ENCODE measurements at regions not wholly inside any gene's neighbourhood (a gene's known extent, or its start where the extent isn't known, plus 50 kb on each side); places are given as distances from the start of the nearest gene placed in this dataset.

DNA sequence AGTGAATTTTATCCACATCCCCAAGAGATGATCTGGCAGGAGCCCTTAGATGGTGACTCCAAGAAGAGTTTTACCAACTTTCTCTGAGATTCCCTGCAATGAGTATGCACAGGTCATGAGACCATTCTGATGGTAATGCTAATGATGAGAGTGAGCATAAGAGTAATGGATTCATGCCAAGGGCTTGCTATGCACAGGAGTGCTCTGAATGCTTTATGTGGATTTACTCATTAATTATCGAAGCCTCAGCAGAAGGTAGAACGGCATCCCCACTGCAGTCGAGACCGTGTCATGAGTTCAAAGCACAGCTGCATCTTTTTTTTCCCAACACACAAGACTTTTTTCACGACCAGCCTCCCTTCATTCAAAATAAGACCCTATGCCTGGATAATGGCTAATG lies 355.0 kb downstream of the RAB28 start:
- WGBS, 2 donors, result 81 to 85% methylated on average over 5 of the region's 5 CpGs
- H3K36me3 ChIP-seq, result no peaks in the 10 kb centered on the region

DNA sequence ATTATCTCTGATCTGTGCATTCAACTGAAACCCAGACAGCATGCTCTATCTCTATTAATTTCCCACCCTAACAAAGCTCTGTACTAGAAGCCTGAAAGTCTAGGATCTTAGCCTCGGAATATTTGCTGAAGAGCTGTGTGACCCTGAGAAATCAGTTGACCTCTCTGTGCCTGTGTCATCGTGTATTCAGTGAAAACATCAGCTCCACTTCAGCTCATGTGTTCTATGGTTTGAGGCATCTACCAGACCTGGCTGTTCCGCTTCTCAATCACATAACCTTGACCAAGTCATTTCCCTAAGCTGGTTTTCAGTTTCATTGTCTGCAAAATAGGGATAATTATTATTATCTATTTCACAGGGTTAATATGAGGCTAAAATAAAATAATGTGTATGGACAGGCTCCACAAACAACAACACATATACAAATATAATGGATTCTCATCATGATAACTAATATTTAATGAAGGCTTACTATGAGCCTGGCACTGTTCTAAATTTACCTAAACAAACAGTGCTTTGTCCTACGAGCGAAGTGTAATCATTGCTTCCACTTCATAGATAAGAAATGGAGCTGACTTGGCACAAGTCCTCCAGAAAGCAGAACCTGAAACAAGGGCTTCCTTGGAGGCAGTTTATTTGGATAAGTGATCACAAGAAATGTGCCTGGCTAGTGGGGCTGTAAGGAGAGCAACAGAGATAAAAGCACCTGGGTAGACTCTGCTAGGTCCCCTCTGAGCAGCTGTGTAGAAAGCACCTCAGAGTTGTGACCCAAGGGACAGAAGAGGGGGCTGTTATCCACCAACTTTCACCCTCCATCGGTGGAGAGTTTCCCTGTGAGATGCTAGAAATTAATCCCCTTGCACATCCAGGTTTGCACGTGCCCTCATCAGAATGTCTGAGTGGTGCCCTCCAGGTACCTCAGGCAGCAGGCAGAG lies 356.9 kb downstream of the RAB28 start:
- WGBS, 2 donors, result 29 to 38% methylated on average over 6 to 7 of the region's 7 CpGs
- ATAC-seq (ENCODE audit: low FRiP score in 2 of 2), result no peak

More for the DNA sequence above, 355.0 kb downstream of the RAB28 start:
- ATAC-seq (ENCODE audit: low FRiP score in 2 of 2) (no peak), DNase-seq (no peak)
- Histone ChIP-seq H3K9me3 (no peaks in the 10 kb centered on the region), H3K4me3 (no peak overlapping the region), H3K27ac (no peak overlapping the region), H3K4me1 (peaks cover 0 to 5% (median 1%) of the 10 kb centered on the region in 4 donors), H3K27me3 (no peaks in the 10 kb centered on the region)
- no peak for TF ChIP-seq POLR2AphosphoS5 (IDR thresholded peaks at IDR 0.05)
- TF ChIP-seq, protein P1, sequence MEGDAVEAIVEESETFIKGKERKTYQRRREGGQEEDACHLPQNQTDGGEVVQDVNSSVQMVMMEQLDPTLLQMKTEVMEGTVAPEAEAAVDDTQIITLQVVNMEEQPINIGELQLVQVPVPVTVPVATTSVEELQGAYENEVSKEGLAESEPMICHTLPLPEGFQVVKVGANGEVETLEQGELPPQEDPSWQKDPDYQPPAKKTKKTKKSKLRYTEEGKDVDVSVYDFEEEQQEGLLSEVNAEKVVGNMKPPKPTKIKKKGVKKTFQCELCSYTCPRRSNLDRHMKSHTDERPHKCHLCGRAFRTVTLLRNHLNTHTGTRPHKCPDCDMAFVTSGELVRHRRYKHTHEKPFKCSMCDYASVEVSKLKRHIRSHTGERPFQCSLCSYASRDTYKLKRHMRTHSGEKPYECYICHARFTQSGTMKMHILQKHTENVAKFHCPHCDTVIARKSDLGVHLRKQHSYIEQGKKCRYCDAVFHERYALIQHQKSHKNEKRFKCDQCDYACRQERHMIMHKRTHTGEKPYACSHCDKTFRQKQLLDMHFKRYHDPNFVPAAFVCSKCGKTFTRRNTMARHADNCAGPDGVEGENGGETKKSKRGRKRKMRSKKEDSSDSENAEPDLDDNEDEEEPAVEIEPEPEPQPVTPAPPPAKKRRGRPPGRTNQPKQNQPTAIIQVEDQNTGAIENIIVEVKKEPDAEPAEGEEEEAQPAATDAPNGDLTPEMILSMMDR (IDR thresholded peaks at IDR 0.05), result no peak
- TF ChIP-seq POLR2A (IDR thresholded peaks at IDR 0.05), result no peak

DNA sequence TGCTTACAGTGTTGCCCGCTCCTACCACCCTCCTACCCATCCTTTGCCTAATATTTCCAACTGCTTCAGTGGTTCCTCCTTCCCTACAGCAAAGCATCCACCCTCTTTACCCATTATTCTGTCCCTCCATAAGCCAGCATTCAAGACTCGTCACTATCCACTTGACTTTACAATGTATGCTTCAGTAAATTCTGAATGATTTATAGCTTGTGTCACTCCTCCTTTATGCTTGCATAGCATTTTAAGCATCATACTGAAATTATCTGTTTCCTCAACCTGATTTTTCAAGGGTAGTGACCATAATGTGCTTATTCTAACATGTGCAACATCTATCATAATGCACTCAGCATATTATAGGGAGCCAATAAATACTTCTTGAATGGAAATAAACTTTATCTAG lies 365.5 kb downstream of the RAB28 start:
- WGBS, 2 donors, result 83 to 84% methylated on average over 2 of the region's 2 CpGs
- H3K9me3 ChIP-seq, result no peaks in the 10 kb centered on the region
- H3K36me3 ChIP-seq, result no peaks in the 10 kb centered on the region
- TF ChIP-seq EP300 (IDR thresholded peaks at IDR 0.05) (no peak), POLR2A (IDR thresholded peaks at IDR 0.05) (no peak), POLR2AphosphoS5 (IDR thresholded peaks at IDR 0.05) (no peak)
- TF ChIP-seq, protein P1 (IDR thresholded peaks at IDR 0.05), result no peak
- H3K4me1 ChIP-seq, result no peaks in the 10 kb centered on the region
- H3K27me3 ChIP-seq, result no peaks in the 10 kb centered on the region
- H3K27ac ChIP-seq, result no peak overlapping the region
- no peak overlapping the region for H3K4me3 ChIP-seq
- no peak for DNase-seq
- ATAC-seq (ENCODE audit: low FRiP score in 2 of 2), result no peak

More for the DNA sequence above, 356.9 kb downstream of the RAB28 start:
- H3K27ac ChIP-seq, result no peak overlapping the region
- no peak for DNase-seq
- H3K36me3 ChIP-seq, result no peaks in the 10 kb centered on the region
- H3K9me3 ChIP-seq, result no peaks in the 10 kb centered on the region
- H3K4me1 ChIP-seq, result peaks cover 0 to 5% (median 1%) of the 10 kb centered on the region in 4 donors
- TF ChIP-seq POLR2A (IDR thresholded peaks at IDR 0.05) (no peak), POLR2AphosphoS5 (IDR thresholded peaks at IDR 0.05) (no peak), EP300 (IDR thresholded peaks at IDR 0.05) (no peak)
- TF ChIP-seq, protein P1 (IDR thresholded peaks at IDR 0.05), result no peak
- no peak overlapping the region for H3K4me3 ChIP-seq
- H3K27me3 ChIP-seq, result no peaks in the 10 kb centered on the region

DNA sequence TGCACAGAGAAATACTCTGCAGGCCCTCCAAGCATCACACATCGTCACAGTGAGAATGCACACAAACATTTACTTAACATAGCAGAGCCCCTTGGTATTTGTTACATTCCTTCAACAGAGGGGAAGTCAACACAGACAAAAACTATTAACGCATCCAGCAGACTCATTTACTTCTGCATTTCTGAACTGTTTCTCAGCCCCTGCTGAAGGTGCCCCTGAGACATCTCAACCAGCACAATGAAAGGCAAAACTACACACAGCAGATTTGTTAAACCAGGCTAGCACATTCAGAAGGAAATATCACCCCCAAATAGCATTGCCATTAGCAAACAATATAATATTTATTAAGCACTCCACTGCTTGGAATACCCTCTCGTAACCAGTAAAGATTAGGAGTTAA lies 367.0 kb downstream of the RAB28 start:
- H3K9me3 ChIP-seq, result no peaks in the 10 kb centered on the region
- no peak overlapping the region for H3K4me3 ChIP-seq
- no peaks in the 10 kb centered on the region for H3K36me3 ChIP-seq
- H3K4me1 ChIP-seq, result no peaks in the 10 kb centered on the region
- H3K27ac ChIP-seq, result no peak overlapping the region
- DNase-seq (no peak), ATAC-seq (ENCODE audit: low FRiP score in 2 of 2) (no peak)
- no peaks in the 10 kb centered on the region for H3K27me3 ChIP-seq
- WGBS, 2 donors, result 54 to 60% methylated on average over 3 of the region's 3 CpGs
- TF ChIP-seq POLR2AphosphoS5 (IDR thresholded peaks at IDR 0.05) (no peak), EP300 (IDR thresholded peaks at IDR 0.05) (no peak)

DNA sequence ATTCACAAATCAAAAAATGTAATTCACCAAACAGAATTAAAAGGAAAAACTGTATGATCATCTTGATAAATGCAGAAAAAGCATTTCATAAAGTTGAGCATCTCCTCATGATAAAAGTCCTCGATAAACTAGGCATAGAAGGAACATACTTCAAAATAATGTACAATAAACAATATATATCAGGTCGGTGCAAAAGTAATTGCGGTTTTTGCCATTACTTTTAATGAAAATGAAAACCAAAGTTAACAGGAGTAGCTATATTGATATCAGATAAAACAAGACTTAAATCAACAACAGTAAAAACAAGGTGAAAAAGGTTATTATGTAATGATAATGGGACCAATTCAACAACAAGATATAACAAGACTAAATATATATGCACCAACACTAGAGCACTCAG lies 372.1 kb downstream of the RAB28 start:
- no peaks in the 10 kb centered on the region for H3K4me1 ChIP-seq
- no peaks in the 10 kb centered on the region for H3K36me3 ChIP-seq
- no peak overlapping the region for H3K4me3 ChIP-seq
- no peak overlapping the region for H3K27ac ChIP-seq
- ATAC-seq (ENCODE audit: low FRiP score in 2 of 2) (no peak), DNase-seq (no peak)
- TF ChIP-seq POLR2A (IDR thresholded peaks at IDR 0.05) (no peak), POLR2AphosphoS5 (IDR thresholded peaks at IDR 0.05) (no peak), EP300 (IDR thresholded peaks at IDR 0.05) (no peak)
- TF ChIP-seq, protein P1 (IDR thresholded peaks at IDR 0.05), result no peak
- H3K9me3 ChIP-seq, result peaks cover 0 to 9% (median 2%) of the 10 kb centered on the region in 4 donors
- WGBS, 2 donors, result 88 to 95% methylated on average over 3 of the region's 3 CpGs
- no peaks in the 10 kb centered on the region for H3K27me3 ChIP-seq
